ENCODE measurements at regions not wholly inside any gene's neighbourhood (a gene's known extent, or its start where the extent isn't known, plus 50 kb on each side); places are given as distances from the start of the nearest gene placed in this dataset.
"Not testable (repeated sequence)": the region's sequence is repeated elsewhere in the genome, so short reads cannot be mapped to it uniquely, and the experiment has no call there.

DNA sequence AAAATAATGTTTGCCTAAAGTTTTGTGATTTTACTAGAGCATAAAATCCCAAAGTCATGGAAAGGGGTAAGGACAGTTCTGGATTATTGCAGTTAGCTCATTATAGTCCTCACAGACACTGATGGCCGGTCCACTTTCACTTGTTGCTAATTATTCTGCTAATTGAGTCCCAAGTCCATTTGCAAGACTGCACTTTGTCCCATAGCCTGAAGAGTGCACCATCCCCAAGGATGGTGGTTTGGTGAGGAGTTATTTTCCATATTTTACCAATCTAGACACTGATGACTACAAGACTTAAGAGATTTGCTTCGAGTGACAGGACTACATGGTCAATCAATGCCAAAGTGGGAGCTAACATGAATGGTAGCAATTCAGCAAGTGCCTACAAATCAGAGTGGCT, 181.8 kb upstream of the CACNA2D1 start:
- DNase-seq (ENCODE audit: low read depth in 4 of 4, low spot score in 3 of 4) = no peak

DNA sequence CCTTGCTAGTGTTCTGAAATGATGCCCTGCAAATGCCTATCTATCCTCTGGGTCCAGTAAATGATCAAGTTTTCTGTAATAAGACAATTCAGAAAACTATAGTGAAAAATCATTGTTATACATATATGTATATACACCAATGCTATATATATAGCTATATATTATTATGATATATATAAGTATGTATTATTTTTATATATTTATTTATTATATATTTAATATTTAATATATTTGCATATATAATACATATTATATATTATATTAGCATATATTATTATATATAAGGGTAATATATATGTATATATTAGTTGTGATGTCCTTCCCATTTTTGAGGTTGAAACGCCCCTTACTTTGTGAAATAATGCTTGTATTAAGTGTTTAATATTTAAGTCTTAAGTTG, 181.4 kb upstream of the CACNA2D1 start:
- DNase-seq (ENCODE audit: low read depth in 4 of 4, low spot score in 3 of 4) = no peak

DNA sequence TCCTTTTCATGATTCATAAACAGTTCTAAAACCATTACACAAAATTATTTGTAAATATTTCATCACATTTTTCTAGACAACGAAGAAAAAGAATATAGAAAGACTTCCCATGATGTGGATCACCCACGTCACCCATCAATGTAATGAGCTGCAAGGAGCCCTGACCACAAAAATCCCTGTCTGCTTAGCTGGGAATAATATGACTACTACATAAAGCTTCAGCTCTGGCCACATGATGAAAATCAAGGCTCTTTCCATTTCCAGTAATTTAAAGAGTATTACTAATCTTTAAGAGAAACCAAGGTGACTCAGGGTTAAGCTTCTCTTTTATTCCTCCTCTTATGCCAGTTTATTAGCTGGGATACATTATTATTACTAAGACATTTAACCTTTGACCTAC, 180.8 kb upstream of the CACNA2D1 start:
- DNase-seq (ENCODE audit: low read depth in 4 of 4, low spot score in 3 of 4) = no peak

DNA sequence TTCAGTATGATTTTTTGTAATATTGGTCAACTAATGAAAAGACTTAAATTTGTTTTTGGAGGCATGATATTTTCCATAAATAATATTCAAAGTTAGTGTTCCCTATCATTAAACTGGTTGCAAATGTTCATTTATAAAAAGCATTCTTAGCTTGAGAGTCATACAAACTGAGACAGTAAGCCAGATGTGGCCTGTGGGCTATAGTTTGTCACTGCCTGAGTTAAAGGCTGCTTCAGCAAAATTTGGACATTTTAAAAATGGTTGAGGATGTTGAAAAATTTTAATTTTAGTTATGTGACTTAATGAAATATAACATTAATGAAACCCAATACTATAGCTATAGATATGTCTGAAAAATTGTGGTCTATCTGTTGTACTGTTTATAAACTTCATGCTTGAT, 180.2 kb upstream of the CACNA2D1 start:
- no peak for DNase-seq (ENCODE audit: low read depth in 4 of 4, low spot score in 3 of 4)

DNA sequence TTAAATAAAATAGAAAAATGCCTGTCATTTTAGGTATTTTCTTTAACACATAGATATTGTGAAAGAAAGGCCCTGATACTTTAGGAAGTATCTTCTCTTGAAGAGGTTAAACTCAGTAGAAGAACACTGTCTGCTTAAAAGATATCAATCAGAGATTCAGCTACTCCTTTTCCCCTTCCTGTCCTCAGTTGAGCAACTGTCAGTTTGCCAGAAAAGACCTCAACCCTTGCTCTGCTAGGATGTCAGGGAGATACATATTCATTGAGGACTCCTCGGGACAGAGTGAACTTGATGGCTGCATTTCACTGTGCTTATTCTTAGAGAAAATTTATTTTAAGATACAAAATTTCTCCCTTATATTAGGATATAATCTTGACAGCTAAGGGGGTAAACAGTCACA, 173.6 kb upstream of the CACNA2D1 start:
- no peak for DNase-seq (ENCODE audit: low read depth in 4 of 4, low spot score in 3 of 4)

DNA sequence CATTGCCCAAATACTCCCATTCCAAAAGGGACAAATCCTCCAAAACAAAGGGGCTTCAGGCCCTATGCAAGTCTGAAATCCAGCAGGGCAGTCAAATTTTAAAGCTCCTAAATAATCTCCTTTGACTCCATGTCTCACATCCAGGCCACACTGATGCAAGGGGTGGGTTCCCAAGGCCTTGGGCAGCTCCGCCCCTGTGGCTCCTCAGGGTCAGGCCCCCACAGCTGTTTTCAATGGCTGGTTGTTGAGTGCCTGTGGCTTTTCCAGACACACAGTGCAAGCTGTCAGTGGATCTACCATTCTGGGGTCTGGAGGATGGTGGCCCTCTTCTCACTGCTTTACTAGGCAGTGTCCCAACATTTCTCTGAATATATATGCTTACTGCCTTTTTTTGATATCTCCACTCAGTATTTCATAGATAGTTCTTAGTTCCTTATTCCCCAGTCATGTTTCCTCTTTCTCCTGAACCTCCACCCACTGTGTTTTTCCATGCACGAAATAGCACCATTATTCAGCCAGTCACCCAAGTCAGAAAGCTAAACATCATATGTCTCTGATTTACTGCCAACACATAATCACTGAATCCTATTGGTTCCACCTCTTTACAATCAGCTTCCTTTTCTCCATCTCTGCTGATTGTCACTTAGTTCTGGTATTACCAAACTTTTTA, 172.6 kb upstream of the CACNA2D1 start:
- no peak for DNase-seq (ENCODE audit: low read depth in 4 of 4, low spot score in 3 of 4)

DNA sequence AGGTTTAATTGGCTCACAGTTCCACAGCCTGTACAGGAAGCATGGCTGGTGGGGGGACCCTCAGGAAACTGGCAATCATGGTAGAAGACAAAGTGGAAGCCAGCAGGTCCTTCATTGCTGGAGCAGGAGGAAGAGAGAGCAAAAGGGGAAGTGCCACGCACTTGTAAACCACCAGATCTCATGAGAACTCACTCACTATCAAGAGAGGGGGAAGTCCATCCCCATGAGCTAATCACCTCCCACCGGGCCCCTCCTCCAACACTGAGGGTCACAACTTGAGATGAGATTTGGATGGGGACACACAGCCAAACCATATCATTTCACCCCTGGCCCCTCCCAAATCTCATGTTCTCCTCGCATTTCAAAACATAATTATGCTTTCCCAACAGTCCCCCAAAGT, 171.9 kb upstream of the CACNA2D1 start:
- DNase-seq (ENCODE audit: low read depth in 4 of 4, low spot score in 3 of 4) = no peak

DNA sequence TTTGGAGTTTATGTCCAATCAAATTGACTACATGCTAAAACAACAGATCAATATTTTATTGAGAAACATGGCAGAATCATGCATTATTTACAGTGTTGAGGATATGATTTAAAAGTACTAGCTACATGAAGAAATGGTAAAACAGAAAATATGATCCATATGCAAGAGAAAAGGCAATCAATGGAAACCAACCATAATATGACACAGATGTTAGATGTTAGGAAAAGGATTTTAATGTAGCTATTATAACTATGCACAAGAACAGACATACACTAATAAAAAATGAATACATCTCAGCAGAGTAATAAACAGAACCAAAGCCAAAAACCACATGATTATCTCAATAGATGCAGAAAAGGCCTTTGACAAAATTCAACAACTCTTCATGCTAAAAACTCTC, 166.2 kb upstream of the CACNA2D1 start:
- no peak for DNase-seq (ENCODE audit: low read depth in 4 of 4, low spot score in 3 of 4)

DNA sequence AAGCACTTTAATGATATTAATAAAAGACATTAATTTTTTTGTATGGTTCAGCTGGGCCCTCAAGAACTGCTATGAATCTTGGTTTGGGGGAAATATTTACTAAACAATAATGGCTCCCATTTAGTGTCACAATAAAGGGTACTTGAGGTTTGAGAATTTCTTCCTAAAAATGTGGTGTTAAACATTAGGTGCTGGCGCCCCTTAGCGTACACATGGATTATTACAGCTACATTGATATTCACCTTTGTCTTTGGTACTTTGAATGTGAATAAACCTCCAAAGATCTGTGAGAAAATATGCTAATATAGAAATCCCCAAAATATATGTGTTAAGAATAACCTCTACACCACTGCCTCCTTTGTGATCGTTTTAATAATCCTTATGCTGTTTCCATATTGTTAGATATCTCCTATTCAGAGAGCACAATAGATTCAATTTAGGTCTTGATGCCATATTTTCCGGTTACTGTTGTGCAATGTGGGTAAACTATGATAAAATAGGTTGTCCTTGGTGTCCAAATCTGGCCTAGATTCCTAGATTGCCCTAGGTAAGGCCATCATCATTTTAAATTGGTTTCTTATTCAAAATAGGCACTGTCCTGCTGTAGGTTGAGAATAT, 161.8 kb upstream of the CACNA2D1 start:
- DNase-seq (ENCODE audit: low read depth in 4 of 4, low spot score in 3 of 4) = no peak

DNA sequence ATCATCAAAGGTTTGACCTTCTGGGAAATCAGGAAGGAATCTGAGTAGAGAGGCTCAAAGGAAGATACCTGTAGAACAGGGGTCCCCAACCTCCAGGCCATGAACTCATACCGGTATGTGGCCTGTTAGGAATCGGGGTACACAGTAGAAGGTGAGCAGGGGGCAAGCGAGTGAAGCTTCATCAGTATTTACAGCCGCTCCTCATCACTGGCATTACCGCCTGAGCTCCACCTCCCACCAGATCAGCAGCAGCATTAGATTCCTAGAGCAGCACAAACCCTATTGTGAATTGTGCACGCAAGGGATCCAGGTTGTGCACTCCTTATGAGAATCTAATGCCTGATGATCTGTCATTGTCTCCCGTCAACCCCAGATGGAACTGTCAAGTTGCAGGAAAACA, 158.5 kb upstream of the CACNA2D1 start:
- no peak for DNase-seq (ENCODE audit: low read depth in 4 of 4, low spot score in 3 of 4)

DNA sequence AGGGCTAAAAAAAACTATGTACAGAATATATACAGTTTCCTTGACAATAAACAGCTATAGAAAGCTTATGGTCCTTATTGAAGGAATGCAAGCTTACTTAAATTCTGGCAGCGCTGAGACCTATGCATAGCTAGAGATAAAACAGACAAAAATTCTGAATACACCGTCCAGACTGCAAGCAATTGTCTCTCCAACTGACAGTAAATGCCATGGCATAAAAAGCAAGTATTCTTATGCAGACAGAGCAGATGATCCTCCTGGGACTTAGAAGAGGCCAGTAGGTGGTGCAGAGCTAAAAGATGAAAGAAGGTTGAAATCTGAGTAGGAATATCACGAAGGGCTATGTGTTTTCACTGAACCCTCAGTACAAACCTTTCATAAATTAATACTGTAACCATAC, 157.0 kb upstream of the CACNA2D1 start:
- no peak for DNase-seq (ENCODE audit: low read depth in 4 of 4, low spot score in 3 of 4)

DNA sequence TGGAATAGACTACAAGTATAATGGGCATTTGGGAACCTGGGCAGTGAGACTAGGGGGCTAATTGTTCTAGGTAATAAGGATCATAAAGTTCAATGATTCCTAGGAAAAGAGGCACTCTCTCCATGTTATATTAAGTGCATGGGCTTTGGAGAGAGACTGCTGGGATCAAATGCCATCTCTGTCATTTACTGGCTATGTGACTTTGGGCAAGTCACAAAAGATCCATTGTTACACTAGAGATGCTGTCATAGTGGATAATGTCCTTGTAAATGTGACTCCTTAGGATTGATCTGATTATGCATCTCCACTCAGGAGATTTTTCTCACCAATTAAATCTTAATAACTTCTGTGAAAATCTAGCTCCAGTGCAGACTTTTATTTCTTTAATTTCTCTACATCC, 156.3 kb upstream of the CACNA2D1 start:
- DNase-seq (ENCODE audit: low read depth in 4 of 4, low spot score in 3 of 4) = no peak

DNA sequence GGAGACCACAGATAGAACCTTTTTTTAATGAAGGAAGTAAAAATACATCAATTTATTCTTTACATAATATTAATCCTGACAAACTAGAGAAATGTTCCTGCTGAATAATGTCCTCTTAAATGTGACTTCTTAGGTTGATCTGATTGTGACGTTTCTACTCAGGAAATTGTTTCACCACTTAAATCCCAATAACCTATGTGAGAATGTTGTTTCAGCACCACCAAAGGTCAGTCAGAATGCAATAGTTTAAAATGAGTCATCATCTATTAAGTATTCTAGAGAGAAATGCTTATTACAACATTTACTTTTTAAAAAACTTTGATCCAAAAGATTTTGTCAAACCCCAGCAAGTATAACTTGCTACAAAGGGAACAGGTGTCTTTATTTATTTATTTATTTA, 155.4 kb upstream of the CACNA2D1 start:
- DNase-seq (ENCODE audit: low read depth in 4 of 4, low spot score in 3 of 4) = no peak

DNA sequence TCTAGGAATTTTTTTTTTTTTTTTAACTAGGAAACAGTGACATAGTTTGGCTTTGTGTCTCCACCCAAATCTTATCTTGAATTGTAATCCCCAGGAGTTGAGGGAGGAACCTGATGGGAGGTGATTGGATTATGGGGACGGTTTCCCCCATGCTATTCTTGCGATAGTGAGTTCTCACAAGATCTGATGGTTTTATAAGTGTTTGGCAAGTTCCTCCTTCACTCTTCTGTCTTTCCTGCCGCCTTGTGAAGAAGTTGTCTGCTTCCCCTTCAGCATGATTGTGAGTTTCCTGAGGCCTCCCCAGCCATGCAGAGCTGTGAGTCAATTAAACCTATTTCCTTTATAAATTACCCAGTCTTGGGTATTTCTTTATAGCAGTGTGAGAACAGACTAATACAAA, 152.2 kb upstream of the CACNA2D1 start:
- not testable (repeated sequence) for DNase-seq (ENCODE audit: low read depth in 4 of 4, low spot score in 3 of 4)

DNA sequence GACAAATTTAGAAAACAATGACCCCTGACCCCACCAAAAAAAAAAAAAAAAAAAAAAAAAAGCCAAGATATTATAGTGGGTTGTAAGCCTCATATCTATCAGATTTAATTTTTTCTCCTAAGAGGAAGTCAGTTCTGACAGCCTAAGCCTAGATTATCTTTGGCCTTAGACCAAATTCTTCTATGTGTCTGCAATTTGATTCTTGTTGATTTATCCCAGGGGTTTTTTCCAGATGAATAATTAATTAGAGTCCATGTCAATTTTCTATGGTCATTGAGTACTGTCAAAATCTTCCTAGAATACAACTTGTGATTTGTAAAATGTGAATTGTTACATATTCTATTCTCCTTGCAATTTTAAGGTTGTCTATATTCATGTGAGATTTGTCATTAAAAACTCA, 151.6 kb upstream of the CACNA2D1 start:
- no peak for DNase-seq (ENCODE audit: low read depth in 4 of 4, low spot score in 3 of 4)

DNA sequence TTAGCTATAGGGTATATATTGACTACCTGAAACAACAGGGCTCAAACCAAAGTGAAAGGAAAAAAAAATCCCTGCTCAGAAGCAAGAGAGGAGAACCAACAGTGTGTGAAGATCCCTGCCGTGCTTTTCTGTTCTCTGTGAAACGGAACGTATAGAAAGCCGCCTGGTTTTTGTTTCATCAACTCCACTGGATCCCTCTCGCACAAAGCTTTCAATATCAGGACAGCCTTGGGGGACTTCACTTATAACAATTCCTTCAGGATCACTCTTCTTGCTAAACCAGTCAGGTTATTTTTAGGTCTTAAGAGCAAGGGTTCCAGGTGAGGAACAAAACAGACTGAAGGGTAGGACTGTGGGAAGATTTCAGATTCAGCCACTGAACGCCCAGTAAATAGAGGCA, 151.1 kb upstream of the CACNA2D1 start:
- DNase-seq (ENCODE audit: low read depth in 4 of 4, low spot score in 3 of 4) = no peak

DNA sequence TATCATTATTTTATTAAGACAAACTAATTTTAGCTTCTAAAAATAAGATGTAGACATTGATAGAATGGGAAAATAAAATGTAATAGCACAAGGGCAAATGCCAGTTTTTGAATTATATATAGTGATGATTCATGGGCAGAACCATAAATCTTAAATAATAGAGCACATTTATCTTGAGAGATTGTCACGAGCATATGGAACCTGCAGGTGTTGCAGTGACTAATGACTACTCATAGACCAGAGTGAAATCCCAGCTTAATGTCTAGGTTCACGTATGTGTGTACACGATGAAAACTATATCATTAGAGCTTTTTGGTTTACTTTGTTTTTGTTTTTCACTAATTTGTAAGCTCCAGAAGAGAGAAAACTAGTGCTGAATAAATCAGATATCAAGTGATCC, 150.2 kb upstream of the CACNA2D1 start:
- DNase-seq (ENCODE audit: low read depth in 4 of 4, low spot score in 3 of 4) = no peak

DNA sequence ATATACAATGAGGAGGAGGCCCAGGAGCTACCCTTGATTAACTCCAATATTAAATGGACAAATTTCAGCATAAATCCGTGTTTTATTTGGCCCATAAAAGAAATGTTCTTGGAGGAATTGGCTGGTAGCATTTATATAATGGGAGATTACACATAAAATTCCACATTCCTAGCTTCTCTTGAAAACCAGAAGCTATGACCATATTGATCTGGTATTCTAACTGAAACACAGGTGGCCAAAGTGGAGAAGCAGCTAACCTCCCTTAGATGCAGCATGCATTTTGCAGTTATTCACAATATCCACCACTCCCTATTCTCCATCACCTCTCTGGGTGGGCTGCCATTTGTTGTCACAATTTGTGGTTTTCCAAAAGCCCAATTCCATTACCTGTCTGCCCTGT, 148.8 kb upstream of the CACNA2D1 start:
- no peak for DNase-seq (ENCODE audit: low read depth in 4 of 4, low spot score in 3 of 4)

DNA sequence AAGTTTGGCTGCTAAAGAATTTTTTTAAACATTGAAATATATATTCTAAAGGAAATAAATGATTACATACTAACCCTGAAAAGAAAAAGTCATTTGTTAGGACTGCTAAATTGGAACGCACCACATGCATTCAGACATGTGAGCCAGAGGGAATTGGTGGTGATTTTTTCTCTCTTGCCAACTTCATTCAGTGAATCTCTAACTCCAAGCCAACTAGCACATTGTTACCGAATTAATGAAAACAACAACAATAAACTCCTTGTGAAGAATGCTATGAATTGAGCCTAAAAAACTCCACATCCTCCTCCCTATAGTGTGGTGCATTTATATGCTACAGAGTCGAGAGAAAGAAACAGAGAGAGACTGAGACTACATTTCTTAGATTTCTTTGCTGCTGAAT, 135.5 kb upstream of the CACNA2D1 start:
- no peak for DNase-seq (ENCODE audit: low read depth in 4 of 4, low spot score in 3 of 4)

DNA sequence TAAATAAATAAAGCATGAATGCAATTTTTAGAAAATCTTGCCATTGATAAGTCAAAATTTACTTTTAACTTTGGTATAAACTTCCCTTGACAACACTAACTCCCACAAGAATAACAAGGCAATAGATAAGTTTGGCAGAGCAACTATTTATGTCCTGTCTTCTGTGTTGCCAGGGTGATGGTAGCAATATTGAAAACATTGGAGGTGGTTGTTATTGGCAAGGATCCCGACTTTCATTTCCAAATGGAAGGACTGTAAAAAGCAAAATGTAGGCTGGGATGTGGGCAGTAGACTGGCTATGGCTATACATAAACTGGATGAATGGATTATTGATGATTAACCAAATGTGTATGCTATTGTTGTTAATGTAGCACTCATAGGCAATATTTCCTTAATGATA, 134.9 kb upstream of the CACNA2D1 start:
- DNase-seq (ENCODE audit: low read depth in 4 of 4, low spot score in 3 of 4) = no peak

DNA sequence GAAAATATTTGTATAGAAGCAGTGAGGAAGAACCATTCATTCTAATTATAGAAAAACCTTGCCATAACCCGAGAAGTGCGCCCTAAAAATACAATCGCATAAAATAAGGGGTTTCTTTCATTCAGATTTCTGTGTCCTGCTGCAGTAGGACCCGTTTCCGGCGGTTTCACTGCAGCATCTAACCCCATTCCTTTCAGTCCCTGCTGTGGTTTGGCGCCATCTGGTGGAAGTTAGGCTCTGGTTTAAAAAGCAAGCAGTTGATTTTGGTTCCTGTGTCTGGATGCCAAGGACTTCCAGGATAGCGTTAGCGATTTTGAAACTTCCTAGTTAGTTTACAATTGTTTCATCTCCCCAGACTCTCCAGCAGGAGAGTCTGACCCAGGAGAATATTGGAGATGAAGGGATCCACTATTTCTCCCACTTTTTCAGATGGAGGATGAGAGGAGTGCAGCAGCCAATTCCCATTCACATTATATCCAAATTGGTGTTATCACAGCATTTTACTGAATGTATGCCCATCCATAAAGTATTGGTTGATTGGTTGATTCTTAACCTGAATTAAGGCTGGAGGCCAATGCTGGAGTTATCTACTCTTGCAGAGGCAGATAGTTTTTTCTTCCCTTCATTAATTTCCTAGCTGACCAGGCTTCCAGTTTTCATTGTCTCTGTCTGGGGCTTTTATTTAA, 128.8 kb upstream of the CACNA2D1 start:
- DNase-seq (ENCODE audit: low read depth in 4 of 4, low spot score in 3 of 4) = peak; percentile 54 to 77 (median 72)

DNA sequence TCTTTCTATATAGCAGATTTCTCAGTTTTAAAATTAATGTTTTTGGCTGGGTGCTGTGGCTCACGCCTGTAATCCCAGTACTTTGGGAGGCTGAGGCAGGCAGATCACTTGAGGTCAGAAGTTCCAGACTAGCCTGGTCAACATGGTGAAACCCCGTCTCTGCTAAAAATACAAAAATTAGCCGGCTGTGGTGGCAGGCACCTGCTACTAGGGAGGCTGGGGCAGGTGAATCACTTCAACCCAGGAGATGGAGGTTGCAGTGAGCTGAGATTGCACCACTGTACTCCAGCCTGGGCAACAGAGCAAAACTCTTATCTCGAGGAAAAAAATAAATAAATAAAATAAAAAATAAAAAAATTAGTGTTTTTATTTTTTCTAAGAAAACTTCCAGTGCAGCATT, 127.5 kb upstream of the CACNA2D1 start:
- not testable (repeated sequence) for DNase-seq (ENCODE audit: low read depth in 4 of 4, low spot score in 3 of 4)
